ENCODE measurements at regions not wholly inside any gene's neighbourhood (a gene's known extent, or its start where the extent isn't known, plus 50 kb on each side); places are given as distances from the start of the nearest gene placed in this dataset.
A peak's percentile ranks its signal among the peaks of the same experiment; 100 is the strongest.
"Not testable (repeated sequence)": the region's sequence is repeated elsewhere in the genome, so short reads cannot be mapped to it uniquely, and the experiment has no call there.

DNA sequence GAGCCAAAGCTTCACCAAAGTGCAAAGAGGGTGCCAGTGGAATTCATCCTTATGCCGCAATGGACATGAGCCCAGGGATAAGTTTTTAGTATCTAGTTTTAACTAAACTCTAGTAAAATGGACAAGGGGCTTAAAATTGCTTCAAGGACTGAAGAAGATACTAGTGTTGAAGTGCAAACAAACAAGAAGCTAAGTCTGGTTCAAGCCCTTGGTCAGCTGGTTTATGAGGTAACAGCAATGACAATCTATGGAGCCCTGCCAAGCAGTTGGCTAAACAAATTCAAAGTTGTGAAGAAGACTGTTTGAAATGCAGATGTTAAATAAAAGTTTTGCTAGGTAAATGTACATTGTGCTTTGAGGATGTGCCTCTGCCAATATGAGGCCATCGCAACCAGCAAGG, 209.4 kb downstream of the KTN1 start:
- H3K36me3 ChIP-seq (replicated peaks in 1 of 2) = no peaks in the 10 kb centered on the region
- H3K4me3 ChIP-seq = no peak overlapping the region
- TF ChIP-seq, protein P1, sequence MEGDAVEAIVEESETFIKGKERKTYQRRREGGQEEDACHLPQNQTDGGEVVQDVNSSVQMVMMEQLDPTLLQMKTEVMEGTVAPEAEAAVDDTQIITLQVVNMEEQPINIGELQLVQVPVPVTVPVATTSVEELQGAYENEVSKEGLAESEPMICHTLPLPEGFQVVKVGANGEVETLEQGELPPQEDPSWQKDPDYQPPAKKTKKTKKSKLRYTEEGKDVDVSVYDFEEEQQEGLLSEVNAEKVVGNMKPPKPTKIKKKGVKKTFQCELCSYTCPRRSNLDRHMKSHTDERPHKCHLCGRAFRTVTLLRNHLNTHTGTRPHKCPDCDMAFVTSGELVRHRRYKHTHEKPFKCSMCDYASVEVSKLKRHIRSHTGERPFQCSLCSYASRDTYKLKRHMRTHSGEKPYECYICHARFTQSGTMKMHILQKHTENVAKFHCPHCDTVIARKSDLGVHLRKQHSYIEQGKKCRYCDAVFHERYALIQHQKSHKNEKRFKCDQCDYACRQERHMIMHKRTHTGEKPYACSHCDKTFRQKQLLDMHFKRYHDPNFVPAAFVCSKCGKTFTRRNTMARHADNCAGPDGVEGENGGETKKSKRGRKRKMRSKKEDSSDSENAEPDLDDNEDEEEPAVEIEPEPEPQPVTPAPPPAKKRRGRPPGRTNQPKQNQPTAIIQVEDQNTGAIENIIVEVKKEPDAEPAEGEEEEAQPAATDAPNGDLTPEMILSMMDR (IDR thresholded peaks at IDR 0.05) = no peak
- TF ChIP-seq POLR2A (IDR thresholded peaks at IDR 0.05) = no peak
- intact Hi-C loops (cut with DNase I) = no loop called here
- peaks cover 0 to 10% of the 10 kb centered on the region in 2 donors for H3K4me1 ChIP-seq (replicated peaks in 1 of 2)
- no peaks in the 10 kb centered on the region for H3K9me3 ChIP-seq (replicated peaks in 1 of 3)
- H3K27ac ChIP-seq = no peak overlapping the region
- H3K27me3 ChIP-seq = no peaks in the 10 kb centered on the region
- DNase-seq = peak in 1 of 7 donors; percentile 35
- whole genome bisulfite sequencing, 4 donors = 94 to 100% (median 97%) methylated on average over 2 of the region's 2 CpGs

DNA sequence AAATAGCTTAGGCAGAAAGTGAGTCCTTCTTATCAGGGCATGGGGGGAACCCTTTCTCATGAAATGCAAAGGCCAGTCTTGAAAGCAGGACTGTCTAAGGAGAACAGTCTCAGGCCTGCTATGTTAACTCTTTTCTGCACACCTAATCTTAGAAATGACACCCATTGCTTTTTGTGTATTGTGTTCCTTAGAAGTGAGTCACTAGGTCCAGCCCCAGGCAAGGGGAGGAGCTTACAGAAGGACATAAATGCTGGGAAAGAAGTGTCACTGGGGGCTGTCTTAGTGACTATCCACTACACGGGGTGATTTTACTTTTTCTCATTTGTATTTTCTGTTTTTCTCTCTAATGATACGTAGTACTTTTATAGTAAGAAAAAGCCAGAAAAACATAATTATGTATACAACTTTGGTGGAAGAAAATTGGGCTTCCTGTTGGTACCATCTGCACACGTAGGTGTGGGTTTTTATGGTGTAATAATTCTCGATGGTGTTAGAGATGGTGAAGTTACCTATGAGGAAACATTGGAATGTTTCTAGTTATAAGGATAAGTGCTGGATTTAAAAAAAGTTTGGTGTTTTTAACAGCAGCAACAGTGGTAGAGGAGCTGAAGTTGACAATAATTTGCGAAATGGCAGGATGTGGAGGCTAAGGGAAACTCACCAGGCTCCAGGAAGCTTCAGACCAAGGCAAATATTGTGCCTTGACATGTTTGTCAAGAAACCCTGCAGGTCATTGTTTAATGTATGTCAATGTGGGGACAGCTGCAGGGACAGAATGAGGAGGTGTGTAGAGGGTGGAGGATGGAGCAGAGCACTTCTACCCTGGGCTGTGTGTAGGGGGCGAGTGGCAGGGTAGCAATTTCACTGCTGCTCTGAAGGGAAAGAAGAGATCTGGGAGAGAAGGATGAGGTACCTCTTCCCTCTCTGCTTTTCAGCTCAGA, 214.9 kb downstream of the KTN1 start:
- no peaks in the 10 kb centered on the region for H3K36me3 ChIP-seq (replicated peaks in 1 of 2)
- no peak for DNase-seq
- no peak for TF ChIP-seq POLR2A (IDR thresholded peaks at IDR 0.05)
- TF ChIP-seq, protein P1 (IDR thresholded peaks at IDR 0.05) = no peak
- no peaks in the 10 kb centered on the region for H3K9me3 ChIP-seq (replicated peaks in 1 of 3)
- intact Hi-C loops (cut with DNase I) = no loop called here
- no peak overlapping the region for H3K4me3 ChIP-seq
- peaks cover 0 to 10% of the 10 kb centered on the region in 2 donors for H3K4me1 ChIP-seq (replicated peaks in 1 of 2)
- whole genome bisulfite sequencing, 4 donors = 77 to 87% (median 80%) methylated on average over 6 of the region's 6 CpGs
- H3K27me3 ChIP-seq = no peaks in the 10 kb centered on the region
- no peak overlapping the region for H3K27ac ChIP-seq

DNA sequence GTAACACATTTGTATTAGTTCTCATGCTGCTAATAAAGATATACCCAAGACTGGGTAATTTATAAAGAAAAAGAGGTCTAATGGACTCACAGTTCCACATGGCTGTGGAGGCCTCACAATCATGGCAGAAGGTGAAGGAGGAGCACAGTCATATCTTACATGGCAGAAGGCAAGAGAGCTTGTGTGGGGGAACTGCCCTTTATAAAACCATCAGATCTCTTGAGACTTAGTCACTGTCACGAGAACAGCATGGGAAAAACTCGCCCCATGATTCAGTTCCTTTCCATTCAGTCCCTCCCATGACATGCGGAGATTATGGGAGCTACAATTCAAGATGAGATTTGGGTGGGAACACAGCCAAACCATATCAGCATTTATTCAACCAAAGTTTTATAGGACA, 216.5 kb downstream of the KTN1 start:
- H3K9me3 ChIP-seq (replicated peaks in 1 of 3); H3K4me3 ChIP-seq; H3K36me3 ChIP-seq (replicated peaks in 1 of 2); H3K4me1 ChIP-seq (replicated peaks in 1 of 2); H3K27me3 ChIP-seq; DNase-seq; intact Hi-C loops (cut with DNase I); H3K27ac ChIP-seq: not testable (repeated sequence)
- 85 to 96% (median 92%) methylated on average over 3 of the region's 3 CpGs for WGBS, 4 donors

DNA sequence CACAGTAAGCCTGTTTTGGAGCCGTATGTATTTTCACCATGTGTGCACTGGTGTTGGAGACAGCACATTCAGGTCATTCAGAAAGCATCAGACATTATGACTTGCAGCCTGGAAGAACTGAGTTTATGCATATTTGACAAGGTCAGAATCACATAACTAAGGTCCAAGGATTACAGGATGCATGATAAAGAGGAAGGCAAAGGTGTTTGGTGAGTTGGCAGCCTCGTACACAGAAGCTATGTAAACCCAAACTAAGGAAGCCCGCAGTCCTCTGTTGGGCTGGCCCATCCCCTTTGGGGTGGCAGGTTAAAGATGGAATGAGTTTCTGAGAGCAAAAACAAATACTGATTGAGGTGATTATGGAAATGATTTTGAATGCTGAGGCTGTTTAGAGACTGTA, 218.4 kb downstream of the KTN1 start:
- H3K27ac ChIP-seq = no peak overlapping the region
- DNase-seq = no peak
- WGBS, 4 donors = 73 to 89% (median 81%) methylated on average over 3 of the region's 3 CpGs
- H3K4me3 ChIP-seq = no peak overlapping the region
- no peaks in the 10 kb centered on the region for H3K36me3 ChIP-seq (replicated peaks in 1 of 2)
- no peaks in the 10 kb centered on the region for H3K27me3 ChIP-seq
- intact Hi-C loops (cut with DNase I) = no loop called here
- no peaks in the 10 kb centered on the region for H3K4me1 ChIP-seq (replicated peaks in 1 of 2)
- no peaks in the 10 kb centered on the region for H3K9me3 ChIP-seq (replicated peaks in 1 of 3)
- TF ChIP-seq POLR2A (IDR thresholded peaks at IDR 0.05) = no peak
- TF ChIP-seq, protein P1 (IDR thresholded peaks at IDR 0.05) = no peak

All from adrenal gland (tissue), 9 donors.